NCI-H510A treated with DMSO at 0.1 percent for 48 hours (cell line): ENCODE measurements at regions not wholly inside any gene's neighbourhood (a gene's known extent, or its start where the extent isn't known, plus 50 kb on each side); places are given as distances from the start of the nearest gene placed in this dataset.
A peak's percentile ranks its signal among the peaks of the same experiment; 100 is the strongest.
"Not testable (repeated sequence)": the region's sequence is repeated elsewhere in the genome, so short reads cannot be mapped to it uniquely, and the experiment has no call there.

Source experiments
- DNase-seq: peaks from one replicate; lab custom pipeline; 2025; lab: John Stamatoyannopoulos, UW

DNA sequence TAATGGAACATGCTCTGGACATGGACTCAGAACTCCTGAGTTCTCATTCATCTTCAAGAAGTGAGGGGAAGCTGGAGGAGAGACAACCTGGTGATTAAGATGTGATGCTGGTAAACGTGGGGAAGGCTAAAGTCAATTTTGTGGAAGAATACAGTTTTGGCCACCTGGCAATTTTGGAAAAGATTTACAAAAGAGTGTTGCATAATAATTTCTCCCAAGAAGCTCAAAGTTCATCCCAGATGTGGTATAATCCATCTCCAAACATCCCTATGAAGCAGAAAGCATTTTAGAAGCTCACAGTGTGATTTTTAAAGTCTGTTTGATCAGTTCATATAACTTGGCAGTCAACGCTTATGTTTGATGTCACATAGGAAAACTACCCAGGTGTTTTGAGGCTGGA lies 208.7 kb downstream of the LMX1A start:
- DNase-seq: no peak

DNA sequence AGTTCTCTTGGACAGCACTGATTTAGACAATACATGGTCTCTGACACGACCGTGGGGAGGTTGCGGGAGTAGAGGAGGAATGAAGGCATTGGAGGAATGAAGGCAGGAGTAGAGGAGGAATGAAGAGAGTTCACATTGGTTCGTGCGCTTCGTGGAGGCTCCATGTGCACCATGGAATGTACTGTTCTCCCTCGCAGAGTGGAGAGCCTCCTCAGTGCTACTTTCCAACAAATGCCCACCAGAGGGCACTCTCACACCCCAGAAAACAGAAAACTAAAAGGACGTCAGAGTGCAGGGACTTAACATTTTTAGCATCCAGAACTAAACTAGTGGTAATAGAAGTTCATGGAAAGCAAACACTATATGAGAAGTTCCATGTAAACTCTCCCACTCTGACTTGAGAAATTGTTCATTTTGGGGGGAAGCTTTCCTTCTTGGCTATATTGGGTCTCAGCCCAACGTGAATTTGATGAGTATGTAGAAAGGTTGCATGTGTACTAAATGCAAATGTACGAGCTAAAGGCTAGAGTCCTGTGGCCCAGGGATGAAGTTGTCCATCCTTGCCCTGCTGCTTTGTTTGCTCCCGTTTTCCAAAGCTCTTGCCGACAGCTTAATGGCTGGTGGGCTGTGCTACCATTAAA lies 211.6 kb downstream of the LMX1A start:
- peak; percentile 67 for DNase-seq

DNA sequence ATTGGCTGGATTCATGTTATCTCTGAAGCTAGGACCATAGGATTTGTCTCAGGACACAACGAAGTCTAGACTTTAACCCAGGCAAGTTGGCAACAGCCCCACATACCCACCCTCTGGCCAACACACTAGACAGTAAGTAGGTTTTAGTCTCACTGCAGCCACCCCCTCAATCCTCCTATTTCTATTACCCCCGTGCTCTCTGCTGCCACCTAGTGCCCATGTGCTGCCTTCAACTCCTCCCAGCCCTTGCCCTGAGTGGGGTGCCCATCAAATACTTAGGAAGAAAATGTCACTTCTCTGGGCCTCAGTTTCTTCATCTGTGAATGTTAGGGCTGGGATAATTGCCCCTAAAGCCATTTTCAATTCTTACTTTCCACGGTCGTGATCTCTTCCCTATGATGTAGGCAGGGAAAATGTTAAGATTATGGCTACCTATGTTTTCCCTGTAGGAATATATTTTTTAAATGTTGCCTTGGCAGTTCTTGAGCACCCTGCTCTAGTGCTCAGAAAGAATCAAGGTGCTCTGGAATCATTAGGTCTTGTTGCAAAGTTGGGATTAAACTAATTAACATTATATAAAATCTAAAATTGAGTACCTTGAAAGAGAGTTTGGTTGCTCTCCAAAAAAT lies 213.0 kb downstream of the LMX1A start:
- peak; percentile 29 for DNase-seq

DNA sequence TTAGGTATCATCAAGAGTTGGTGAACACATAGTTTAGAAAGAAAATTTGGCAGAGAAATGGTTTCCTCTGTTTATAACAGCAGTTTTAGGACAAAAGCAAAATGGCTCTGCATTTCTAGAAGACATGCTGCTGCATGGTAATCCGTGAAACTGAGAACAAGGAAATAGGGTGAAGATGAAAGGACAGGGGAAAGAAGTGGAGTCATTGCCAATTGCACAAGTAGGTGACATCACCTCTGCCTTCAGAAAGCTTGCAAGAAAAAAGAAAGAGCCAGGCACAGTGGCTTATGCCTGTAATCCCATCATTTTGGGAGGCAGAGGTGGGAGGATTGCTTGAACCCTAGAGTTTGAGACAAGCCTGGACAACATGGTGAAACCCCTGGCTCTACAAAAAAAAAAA lies 217.6 kb downstream of the LMX1A start:
- no peak for DNase-seq

DNA sequence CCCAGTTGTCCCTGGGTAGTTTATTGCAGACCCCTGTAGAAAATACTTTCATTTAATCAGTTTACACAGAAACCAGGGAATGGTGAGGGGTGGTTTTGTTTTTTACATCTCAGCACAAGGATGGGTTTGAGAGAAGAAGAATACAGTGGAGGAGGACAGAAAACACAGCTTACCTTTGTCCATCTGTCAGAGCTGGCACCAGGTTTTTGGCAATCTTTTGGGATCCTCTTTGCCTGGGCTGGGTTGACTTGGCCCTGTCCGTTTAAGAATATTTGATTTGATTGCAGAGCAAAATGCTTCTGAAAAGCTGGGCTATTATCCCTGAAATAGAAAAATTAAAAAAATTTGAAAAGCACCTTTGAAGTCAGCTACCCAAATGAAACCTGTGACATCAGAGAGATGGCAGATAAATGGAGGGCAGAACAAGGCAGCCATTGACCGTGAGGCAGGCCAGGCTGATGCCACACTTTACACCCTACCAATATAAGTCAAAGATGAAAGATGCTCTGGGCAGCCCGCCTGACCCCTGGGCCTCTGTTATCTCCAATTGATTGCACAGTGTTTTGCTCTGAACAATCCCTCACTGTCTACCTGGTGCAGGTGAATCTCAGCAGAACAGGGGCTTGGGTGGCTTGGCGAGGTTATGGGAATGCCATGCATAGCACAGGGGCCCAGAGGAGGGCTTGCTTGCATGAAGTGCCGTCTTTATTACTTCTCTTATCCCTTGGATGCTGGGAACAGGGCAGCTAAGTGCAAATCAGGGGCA lies 218.8 kb downstream of the LMX1A start:
- no peak for DNase-seq

DNA sequence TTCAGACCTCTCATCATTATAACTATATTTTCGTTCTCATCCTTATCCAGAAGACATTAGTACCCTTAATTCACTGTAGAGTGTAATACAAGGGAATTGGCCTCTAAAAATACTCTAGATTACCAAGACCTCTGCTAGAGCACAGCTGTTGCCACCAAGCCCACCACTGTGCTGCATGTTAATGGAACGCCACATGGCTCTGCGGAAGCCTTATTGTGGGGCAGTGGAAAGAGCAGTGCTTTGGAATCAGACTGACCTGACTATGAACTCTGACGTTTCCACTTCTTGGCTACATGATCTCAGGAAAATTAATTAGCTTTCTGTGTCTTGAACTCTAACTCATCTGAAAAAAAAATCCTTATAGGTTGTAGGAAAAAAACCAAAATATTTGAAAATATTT lies 222.1 kb downstream of the LMX1A start:
- no peak for DNase-seq

DNA sequence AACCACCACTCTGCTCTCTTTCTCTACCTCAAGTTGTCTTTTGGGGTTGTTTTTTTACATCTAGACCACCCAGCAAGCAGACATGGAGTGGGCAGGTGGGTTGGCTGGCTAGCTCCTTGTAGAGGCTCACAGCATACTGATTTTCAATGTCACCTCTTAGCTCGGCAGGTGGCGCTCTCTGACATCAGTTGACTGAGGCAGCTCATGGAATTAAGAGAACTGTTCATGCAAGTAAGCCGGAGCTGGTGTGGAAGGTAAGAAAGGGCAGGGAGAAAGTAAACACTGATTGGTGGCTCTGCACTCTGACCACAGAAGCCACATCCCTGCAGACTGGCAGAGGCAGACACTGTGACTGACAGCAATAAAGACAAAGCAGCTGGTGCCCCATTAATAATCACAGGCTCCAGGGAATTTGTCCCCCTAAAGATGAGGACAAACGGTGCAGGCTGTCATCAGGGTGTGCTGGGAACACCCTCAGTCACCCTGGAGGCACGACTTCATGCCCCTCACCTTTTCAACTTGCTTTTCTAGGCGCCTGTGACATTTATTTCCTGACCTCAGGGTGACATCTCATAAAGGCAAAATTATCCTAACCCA lies 226.8 kb downstream of the LMX1A start:
- peak; percentile 80 for DNase-seq

DNA sequence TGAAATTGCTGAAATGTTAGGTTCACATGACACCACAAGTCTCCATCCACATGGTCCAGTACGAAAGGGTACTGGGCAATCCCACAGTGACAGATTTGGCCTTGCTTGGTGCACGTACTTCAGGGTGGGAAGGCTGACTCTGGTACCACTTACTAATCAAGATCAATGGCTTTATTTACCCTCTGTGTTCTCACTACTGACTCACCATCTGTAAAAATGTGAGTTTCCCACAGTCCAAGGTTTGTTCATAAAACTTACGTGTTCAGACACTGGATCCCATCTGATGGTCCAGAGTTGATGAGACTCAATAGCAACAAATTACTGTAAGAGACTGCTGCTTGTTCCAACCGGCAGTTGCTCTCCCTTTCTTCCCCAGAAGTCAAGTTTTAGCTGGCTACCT lies 231.7 kb downstream of the LMX1A start:
- DNase-seq: no peak

DNA sequence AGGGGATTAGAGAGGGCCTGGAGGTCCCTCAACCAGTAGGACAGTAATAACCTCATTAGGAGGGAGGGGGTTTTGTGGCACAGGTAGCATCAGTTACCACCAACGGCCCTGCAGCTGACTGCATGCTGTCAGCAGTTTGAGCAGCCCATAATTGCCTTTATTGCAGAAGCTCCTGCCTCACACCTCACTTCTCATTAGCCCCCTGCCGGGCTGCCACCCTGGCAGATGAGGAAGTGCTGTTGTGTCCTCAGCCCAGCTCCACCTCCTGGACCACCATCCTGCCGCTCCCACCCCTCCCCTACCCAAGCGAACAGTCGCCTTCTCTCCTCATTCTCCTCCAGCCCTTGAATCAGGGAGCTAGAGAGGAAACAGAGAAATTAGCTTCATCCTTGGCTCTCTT lies 237.4 kb downstream of the LMX1A start:
- no peak for DNase-seq

DNA sequence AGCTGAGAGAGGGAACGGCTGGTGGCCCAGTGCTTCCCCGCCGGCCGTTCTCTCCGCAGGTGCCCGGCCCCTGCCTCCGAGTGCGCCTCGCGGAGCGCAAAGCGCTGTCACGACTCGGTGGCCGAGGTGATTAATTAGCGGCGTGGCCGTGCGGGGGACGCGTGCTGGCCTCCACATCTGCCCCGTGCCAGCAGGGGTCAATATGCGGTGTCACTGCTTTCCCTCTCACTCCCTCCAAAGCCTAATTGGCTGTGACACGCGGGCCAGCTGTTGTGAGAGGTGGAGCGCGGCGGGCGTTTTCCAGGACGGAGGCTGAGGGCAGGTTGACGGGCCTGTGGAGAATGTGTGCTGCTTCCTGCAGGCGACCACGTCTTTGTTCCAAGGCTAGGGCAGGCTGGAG lies 239.0 kb downstream of the LMX1A start:
- DNase-seq: no peak

DNA sequence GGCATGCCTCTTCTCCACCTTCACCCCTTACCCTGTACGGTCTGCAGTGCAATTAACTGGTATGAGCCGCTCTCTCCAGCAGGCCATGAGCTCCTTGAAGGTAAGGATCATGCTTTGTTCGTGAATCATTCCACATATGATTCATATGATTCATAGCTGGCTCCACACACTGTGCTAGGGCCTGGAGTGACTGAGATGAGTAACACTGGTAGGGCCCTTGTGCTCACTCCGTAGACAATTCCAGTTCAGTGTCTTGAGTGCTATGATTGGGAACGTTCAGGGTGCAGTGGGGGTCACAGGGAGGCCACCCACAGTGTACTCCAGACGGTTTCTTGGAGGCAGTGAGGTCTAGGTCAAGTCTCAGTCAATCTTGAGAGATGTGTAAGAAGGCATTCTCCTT lies 239.8 kb downstream of the LMX1A start:
- no peak for DNase-seq

DNA sequence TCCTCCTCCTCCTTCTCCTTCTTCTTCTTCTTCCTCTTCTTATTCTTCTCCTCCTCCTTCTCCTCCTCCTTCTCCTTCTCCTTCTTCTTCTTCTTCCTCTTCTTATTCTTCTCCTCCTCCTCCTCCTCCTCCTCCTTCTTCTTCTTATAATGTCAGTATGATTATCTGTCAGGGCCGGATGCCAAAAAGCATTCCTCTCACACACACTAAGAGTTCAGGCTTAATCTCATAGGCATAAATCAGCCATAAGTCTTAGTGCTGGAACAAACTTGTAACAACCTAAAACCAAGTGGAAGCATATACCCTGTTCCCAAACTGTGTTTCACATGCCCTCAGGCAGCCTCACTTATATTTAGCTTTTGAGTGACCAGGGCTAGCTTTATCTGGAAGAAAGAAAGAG lies 240.3 kb downstream of the LMX1A start:
- DNase-seq: no peak

DNA sequence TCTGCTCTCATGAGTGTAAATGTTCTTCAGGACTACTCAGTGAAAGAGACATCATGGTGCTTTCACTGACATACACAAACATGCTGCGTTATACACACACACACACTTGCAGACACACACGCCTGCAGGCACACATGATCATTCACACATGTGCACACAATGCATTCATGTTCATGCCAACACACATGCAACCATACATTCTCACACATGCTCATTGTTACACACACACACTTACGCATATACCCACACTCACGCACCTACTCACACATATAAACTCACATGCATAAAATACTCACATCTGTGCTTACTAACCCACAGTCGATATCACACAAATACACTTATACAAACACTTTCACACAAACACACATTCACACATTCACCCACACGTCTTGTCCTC lies 241.6 kb downstream of the LMX1A start:
- no peak for DNase-seq

DNA sequence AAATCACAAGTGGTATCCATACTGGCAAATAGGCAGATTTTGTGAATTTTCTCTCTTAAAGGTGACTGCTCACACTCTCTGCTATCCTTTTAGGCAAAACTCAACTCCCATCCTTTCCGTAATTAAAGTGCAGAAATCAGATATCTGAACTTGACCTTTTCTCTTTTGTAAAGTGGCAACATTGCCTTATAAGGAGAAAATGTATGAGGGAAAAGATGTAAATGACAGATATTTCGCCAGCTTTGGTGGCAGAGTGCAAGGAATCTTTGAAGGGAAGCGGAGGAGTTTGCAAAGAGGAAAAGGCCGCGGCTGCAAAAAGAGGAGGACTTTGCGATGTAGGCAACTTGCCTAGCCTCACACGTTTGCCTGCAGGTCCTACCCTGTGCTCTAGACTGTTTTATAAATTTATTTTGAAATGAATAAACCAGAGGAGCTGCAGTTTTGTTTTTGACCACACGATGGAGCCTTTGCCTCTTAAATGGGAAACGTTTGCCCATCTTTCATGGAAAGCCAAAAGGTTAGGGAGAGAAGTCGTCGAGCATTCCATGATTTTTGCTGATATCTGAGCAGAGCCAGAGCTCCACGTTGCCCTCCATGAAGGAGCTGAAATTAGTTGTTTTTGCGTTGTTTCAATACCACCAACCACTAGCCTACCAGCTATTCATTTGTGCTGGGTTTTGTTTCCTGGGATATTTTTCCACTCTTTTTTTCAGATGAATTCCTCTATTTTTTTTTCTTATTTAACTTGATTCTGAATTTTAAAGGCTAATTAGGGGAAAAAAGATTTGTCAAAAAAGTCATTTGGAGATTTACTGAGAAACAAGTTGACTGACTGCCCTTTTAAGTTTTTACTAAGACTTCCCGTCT lies 242.3 kb downstream of the LMX1A start:
- peak; percentile 72 for DNase-seq

DNA sequence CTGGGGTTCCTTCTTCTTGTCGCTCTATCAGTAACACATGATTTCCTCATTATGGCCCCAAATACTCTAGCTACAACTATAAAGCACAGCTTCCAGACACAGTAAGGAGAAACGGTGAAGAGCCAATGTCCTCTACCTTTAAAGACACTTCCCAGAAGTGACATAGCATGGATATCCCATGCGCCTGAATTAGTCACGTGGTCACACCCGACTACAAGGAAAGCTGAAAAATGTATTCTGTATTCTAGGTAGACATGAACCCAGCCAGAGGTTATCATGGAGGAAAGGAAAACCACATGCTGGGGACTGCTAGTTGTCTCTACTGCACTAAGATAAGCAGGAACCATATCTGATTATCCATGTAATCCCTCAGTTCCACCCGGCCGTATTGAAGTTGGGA lies 244.3 kb downstream of the LMX1A start:
- no peak for DNase-seq

DNA sequence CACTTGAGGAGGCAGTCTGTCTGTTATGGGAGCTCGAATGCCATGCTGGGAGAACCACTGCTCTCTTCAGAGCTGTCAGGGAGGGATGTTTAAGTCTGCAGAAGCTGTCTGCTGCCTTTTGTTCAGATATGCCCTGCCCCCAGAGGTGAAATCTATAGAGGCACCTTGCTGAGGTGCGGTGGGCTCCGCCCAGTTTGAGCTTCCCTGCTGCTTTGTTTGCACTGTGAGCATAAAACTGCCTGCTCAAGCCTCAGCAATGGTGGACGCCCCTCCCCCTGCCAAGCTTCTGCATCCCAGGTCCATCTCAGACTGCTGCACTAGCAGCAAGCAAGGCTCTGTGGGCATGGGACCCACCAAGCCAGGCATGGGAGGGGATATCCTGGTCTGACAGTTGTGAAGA lies 247.5 kb downstream of the LMX1A start:
- peak; percentile 43 for DNase-seq

DNA sequence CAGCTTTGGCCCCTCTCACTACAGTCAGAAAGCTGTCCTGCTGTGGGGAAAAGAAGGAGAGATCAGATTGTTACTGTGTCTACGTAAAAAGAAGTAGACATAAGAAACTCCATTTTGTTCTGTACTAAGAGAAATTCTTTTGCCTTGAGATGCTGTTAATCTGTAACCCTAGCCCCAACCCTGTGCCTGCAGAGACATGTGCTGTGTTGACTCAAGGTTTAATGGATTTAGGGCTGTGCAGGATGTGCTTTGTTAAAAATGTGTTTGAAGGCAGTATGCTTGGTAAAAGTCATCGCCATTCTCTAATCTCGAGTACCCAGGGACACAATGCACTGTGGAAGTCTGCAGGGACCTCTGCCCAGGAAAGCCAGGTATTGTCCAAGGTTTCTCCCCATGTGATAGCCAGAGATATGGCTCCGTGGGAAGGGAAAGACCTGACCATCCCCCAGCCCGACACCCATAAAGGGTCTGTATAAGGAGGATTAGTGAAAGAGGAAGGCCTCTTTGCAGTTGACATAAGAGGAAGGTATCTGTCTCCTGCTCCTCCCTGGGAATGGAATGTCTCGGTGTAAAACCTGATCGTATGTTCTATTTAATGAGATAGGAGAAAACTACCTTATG lies 263.9 kb downstream of the LMX1A start:
- DNase-seq: not testable (repeated sequence)

DNA sequence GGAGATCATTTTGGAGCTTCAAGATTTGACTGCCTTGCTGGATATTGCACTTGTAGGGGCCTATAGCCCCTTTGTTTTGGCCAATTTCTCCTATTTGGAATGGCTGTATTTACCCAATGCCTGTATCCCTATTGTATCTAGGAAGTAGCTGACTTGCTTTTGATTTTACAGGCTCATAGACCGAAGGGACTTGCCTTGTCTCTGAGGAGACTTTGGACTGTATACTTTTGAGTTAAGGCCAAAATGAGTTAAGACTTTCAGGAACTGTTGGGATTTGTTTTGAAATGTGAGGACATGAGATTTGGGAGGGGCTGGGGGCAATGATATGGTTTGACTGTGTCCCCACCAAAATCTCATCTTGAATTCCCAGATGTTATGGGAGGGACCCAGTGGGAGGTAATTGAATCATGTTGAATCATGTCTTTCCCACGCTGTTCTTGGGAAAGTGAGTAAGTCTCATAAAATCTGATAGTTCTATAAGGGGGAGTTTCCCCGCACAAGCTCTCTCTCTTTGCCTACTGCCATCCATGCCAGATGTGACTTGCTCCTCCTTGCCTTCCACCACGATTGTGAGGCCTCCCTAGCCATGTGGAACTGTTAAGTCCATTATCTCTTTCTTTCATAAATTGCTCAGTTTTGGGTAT lies 276.1 kb downstream of the LMX1A start:
- DNase-seq: no peak

DNA sequence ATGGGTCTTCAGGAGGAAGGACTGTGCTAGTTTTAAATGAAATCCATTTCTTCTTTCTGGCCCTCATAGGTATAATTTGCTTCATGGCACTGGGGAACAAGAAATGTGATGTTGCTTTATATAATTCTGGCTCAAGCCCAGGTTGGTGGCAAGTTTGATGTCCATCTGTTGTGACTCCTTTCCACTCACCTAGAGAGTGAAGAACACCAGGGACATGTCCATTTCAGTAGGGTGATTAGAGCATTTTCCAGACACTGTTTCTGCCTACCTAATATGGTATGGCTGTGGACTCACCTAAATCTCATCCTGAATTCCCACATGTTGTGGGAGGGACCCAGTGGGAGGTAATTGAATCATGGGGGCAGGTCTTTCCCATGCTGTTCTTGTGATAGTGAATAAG lies 278.1 kb downstream of the LMX1A start:
- DNase-seq: no peak

DNA sequence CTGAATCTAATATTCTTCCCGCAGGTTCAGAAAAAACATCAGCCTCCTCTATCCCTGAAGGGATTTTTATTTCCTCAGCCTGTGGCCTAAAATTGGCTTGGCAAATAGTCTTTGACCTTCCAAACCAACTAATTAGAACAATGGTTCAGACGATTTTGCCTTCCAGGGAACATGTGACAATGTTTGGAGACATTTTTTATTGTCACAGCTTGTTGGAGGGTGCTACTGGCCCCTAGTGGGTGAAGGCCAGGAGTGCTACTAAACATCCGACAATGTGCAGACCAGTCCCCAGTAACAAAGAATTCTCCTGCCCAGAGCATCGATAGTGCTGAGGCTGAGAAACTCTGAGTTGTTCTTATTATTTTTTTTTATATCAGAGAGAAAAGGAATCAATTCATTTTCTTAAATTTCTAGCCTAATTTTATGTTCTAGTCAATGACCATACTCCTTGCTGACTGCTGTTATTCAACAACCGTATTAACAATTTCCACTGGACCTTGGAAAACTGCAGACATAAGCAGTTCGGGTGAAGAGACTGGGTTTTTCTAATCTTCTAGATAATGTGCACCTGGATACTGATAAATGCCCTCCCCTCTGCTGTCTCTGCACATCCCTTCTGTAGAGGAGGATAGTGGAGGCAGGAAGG lies 280.7 kb downstream of the LMX1A start:
- DNase-seq: no peak
